DOHH2 (cell line): ENCODE measurements at regions not wholly inside any gene's neighbourhood (a gene's known extent, or its start where the extent isn't known, plus 50 kb on each side); places are given as distances from the start of the nearest gene placed in this dataset.

Experiments used
- H3F3A ChIP-seq: fragments of 200-600 bp; sonication (generic), shearing (Covaris generic); 2 replicates; pipeline ENCODE4 v1.6.0; 2016; ENCODE audit warnings: antibody characterized with exemption, mild to moderate bottlenecking; ENCODE audit not compliant: control insufficient read depth, insufficient read depth
- H3K27ac ChIP-seq: fragments of 200-600 bp; sonication (generic); 2 replicates; pipeline ENCODE4 v1.5.1; 2014; ENCODE audit warnings: low read depth, mild to moderate bottlenecking, low read length, moderate library complexity
- H3K27me3 ChIP-seq: fragments of 200-600 bp; sonication (generic); 2 replicates; pipeline ENCODE4 v1.6.1; 2014; ENCODE audit warnings: mild to moderate bottlenecking, low read length, mixed read lengths; ENCODE audit not compliant: control insufficient read depth
- H3K36me3 ChIP-seq: fragments of 200-600 bp; sonication (generic); 2 replicates; pipeline ENCODE4 v1.6.1; 2014; ENCODE audit warnings: mild to moderate bottlenecking, low read length, moderate library complexity, mixed read lengths; ENCODE audit not compliant: control insufficient read depth
- H3K4me1 ChIP-seq: fragments of 200-600 bp; sonication (generic); 2 replicates; pipeline ENCODE4 v1.6.1; 2014; ENCODE audit warnings: mild to moderate bottlenecking, low read length, mixed read lengths; ENCODE audit not compliant: control insufficient read depth
- H3K4me2 ChIP-seq: fragments of 200-600 bp; sonication (generic); 2 replicates; pipeline ENCODE4 v1.6.0; 2014; ENCODE audit warnings: mild to moderate bottlenecking, low read length, moderate library complexity
- H3K4me3 ChIP-seq: fragments of 200-600 bp; sonication (generic); 2 replicates; pipeline ENCODE4 v1.5.1; 2014; ENCODE audit warnings: mild to moderate bottlenecking, low read length, mixed read lengths
- H3K79me2 ChIP-seq: fragments of 200-600 bp; sonication (generic); 2 replicates; pipeline ENCODE4 v1.6.1; 2014; ENCODE audit warnings: mild to moderate bottlenecking, low read length, mixed read lengths; ENCODE audit not compliant: control insufficient read depth
- H3K9me2 ChIP-seq: fragments of 200-600 bp; sonication (generic); replicated peaks from 2 replicates; pipeline ENCODE4 v1.6.1; 2014; ENCODE audit warnings: mild to moderate bottlenecking, low read length, mixed read lengths; ENCODE audit not compliant: control insufficient read depth
- H3K9me3 ChIP-seq: fragments of 200-600 bp; sonication (generic); 2 replicates; pipeline ENCODE4 v1.6.1; 2014; ENCODE audit warnings: antibody characterized with exemption, low read length, mixed read lengths; ENCODE audit not compliant: control insufficient read depth, insufficient read depth
- H4K20me1 ChIP-seq: fragments of 200-600 bp; sonication (generic); 2 replicates; pipeline ENCODE4 v1.6.0; 2014; ENCODE audit warnings: low read depth, mild to moderate bottlenecking, antibody characterized with exemption, low read length, moderate library complexity; ENCODE audit not compliant: control insufficient read depth, insufficient read depth
- EZH2phosphoT487 ChIP-seq: fragments of 200-600 bp; sonication (generic); IDR thresholded peaks from 2 replicates; pipeline ENCODE4 v1.6.1; 2017; ENCODE audit warnings: borderline replicate concordance, mild to moderate bottlenecking, antibody characterized with exemption, low read length, moderate library complexity, mixed read lengths
- TF ChIP-seq, protein P1 (sequence below): fragments of 200-600 bp; sonication (generic); IDR thresholded peaks from one replicate; pipeline ENCODE4 v1.5.1; 2014; ENCODE audit warnings: antibody characterized with exemption, mild to moderate bottlenecking, low read depth, low read length; ENCODE audit not compliant: poor library complexity, severe bottlenecking

DNA sequence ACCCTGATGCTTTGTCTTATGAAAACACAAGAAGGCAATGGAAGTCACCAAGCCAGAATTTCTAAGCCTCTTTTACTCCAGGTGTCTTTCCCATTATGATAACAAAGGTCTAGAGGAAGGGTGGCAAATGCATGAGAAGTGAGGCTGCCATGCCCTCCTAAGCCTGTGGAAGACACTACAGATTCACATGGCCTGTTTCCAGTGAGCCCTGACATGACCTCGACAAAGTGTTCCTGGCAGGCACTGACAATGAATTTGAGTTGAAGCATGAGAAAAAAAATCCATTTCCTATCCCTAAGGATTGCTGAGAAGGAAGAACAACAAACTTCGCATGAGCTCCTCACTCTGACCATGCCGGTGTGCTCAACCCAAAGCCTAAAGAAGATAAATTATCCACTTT lies 268.0 kb downstream of the HTR7 start:
- no peak overlapping the region for H3K27ac ChIP-seq

GRCh38 chr10:90591629-90592028 lies 266.2 kb downstream of the HTR7 start:
- Histone ChIP-seq H3K9me3 (no peaks in the 10 kb centered on the region), H3K9me2 (no peaks in the 10 kb centered on the region), H3K36me3 (no peaks in the 10 kb centered on the region), H4K20me1 (no peaks in the 10 kb centered on the region), H3K4me2 (no peak overlapping the region), H3K27ac (no peak overlapping the region), H3K79me2 (no peaks in the 10 kb centered on the region), H3K4me3 (no peak overlapping the region), H3K27me3 (no peaks in the 10 kb centered on the region; the same call in 1 of the 2 replicates), H3K4me1 (no peaks in the 10 kb centered on the region), H3F3A (no peaks in the 10 kb centered on the region)
- TF ChIP-seq, protein P1, sequence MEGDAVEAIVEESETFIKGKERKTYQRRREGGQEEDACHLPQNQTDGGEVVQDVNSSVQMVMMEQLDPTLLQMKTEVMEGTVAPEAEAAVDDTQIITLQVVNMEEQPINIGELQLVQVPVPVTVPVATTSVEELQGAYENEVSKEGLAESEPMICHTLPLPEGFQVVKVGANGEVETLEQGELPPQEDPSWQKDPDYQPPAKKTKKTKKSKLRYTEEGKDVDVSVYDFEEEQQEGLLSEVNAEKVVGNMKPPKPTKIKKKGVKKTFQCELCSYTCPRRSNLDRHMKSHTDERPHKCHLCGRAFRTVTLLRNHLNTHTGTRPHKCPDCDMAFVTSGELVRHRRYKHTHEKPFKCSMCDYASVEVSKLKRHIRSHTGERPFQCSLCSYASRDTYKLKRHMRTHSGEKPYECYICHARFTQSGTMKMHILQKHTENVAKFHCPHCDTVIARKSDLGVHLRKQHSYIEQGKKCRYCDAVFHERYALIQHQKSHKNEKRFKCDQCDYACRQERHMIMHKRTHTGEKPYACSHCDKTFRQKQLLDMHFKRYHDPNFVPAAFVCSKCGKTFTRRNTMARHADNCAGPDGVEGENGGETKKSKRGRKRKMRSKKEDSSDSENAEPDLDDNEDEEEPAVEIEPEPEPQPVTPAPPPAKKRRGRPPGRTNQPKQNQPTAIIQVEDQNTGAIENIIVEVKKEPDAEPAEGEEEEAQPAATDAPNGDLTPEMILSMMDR, result no peak
- no peak for TF ChIP-seq EZH2phosphoT487

More for the DNA sequence above, 268.0 kb downstream of the HTR7 start:
- no peak overlapping the region for H3K4me3 ChIP-seq
- no peaks in the 10 kb centered on the region; the same call in 1 of the 2 replicates for H3K27me3 ChIP-seq
- no peak overlapping the region for H3K4me2 ChIP-seq
- H4K20me1 ChIP-seq, result no peaks in the 10 kb centered on the region
- TF ChIP-seq, protein P1, result no peak
- no peak for TF ChIP-seq EZH2phosphoT487
- no peaks in the 10 kb centered on the region for H3K79me2 ChIP-seq
- no peaks in the 10 kb centered on the region for H3K4me1 ChIP-seq
- H3K36me3 ChIP-seq, result no peaks in the 10 kb centered on the region
- no peaks in the 10 kb centered on the region for H3K9me2 ChIP-seq
- no peaks in the 10 kb centered on the region for H3K9me3 ChIP-seq
- H3F3A ChIP-seq, result no peaks in the 10 kb centered on the region

DNA sequence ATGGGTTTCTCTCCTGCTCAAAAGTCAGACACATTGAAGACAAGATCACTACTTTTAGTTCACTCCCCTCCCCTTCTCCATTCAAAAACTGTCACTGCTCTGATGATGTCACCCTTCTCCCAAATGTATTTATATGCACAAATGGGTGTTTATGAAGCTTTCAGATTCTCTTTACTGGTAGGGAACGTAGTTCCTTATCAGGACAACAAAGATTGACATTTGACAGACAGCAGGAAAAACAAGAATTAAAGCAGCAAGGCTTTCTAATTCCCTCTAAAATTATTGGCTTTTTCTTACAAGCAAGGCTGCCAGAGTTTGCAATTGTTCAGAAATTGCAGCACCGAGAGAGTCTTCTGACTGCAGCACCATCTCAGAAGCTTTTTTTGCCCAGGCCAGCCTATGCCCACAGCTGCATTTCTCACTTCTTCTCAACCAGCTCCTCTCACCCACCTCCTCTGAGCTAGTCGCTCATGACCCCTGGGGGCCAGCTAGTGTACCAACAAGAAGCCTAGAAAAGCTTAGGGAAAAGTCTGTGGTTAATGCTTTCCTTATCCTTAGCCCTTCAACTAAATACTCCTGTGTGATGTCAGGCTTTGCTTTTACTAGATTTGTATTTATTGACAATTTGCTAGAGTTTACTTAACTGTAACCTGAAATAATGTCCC lies 265.1 kb downstream of the HTR7 start:
- Histone ChIP-seq H3F3A (no peaks in the 10 kb centered on the region), H3K9me2 (no peaks in the 10 kb centered on the region), H3K79me2 (no peaks in the 10 kb centered on the region), H3K4me2 (no peak overlapping the region), H3K27me3 (no peaks in the 10 kb centered on the region; the same call in 1 of the 2 replicates), H3K4me1 (no peaks in the 10 kb centered on the region), H4K20me1 (no peaks in the 10 kb centered on the region), H3K9me3 (no peaks in the 10 kb centered on the region), H3K27ac (no peak overlapping the region), H3K36me3 (no peaks in the 10 kb centered on the region), H3K4me3 (no peak overlapping the region)
- TF ChIP-seq EZH2phosphoT487, result no peak
- TF ChIP-seq, protein P1, result peak; percentile 28

DNA sequence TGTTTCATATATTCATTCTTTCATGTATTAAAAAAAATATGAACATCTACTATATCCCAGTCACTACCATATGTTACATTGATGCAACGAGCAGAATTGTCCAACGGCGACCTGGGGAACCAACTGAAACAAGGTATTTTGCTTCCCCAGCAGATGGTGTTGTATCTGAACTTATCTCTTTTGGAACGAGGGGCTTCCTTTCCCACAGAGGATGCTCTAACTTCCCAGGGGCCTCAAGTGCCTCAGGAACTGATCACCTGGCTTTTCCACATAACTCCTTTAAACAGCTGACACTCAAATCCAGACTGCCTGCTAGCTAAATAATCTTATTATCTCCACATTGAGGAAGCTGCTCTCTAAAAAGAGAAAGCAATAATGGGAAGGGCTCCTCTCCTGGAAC lies 259.3 kb downstream of the HTR7 start:
- no peaks in the 10 kb centered on the region for H3K4me1 ChIP-seq
- no peaks in the 10 kb centered on the region for H3K36me3 ChIP-seq
- H3K4me2 ChIP-seq, result no peak overlapping the region
- no peaks in the 10 kb centered on the region for H4K20me1 ChIP-seq
- H3K27ac ChIP-seq, result no peak overlapping the region
- no peaks in the 10 kb centered on the region for H3F3A ChIP-seq
- H3K9me3 ChIP-seq, result no peaks in the 10 kb centered on the region
- TF ChIP-seq, protein P1, result no peak
- TF ChIP-seq EZH2phosphoT487, result no peak
- H3K4me3 ChIP-seq, result no peak overlapping the region
- no peaks in the 10 kb centered on the region for H3K9me2 ChIP-seq
- no peaks in the 10 kb centered on the region for H3K27me3 ChIP-seq
- no peaks in the 10 kb centered on the region for H3K79me2 ChIP-seq
